Hepatocyte (in vitro differentiated cells): ENCODE measurements at regions not wholly inside any gene's neighbourhood (a gene's known extent, or its start where the extent isn't known, plus 50 kb on each side); places are given as distances from the start of the nearest gene placed in this dataset.

Experiments
- DNase-seq: peaks from one replicate; pipeline ENCODE4 v3.0.0-alpha.2; 2016; ENCODE audit warnings: low spot score
- H2AFZ ChIP-seq: fragments of 200-600 bp; sonication (generic); 2 replicates; pipeline ENCODE4 v1.6.0; 2016; ENCODE audit warnings: antibody characterized with exemption, mild to moderate bottlenecking
- H3K27ac ChIP-seq: fragments of 200-600 bp; sonication (generic); 2 replicates; pipeline ENCODE4 v1.5.1; 2016; ENCODE audit warnings: mild to moderate bottlenecking
- H3K27me3 ChIP-seq: fragments of 200-600 bp; sonication (generic); 2 replicates; pipeline ENCODE4 v1.6.1; 2016
- H3K36me3 ChIP-seq: fragments of 200-600 bp; sonication (generic); replicated peaks from 2 replicates; pipeline ENCODE4 v1.5.1; 2016; ENCODE audit warnings: low read depth; ENCODE audit not compliant: insufficient read depth
- H3K4me1 ChIP-seq: fragments of 200-600 bp; sonication (generic); 2 replicates; pipeline ENCODE4 v1.5.1; 2016; ENCODE audit warnings: mild to moderate bottlenecking, moderate library complexity; ENCODE audit not compliant: insufficient read depth
- H3K4me2 ChIP-seq: fragments of 200-600 bp; sonication (generic); 2 replicates; pipeline ENCODE4 v1.6.0; 2016
- H3K4me3 ChIP-seq: fragments of 200-600 bp; sonication (generic); 2 replicates; pipeline ENCODE4 v1.5.1; 2016; ENCODE audit warnings: mild to moderate bottlenecking
- H3K79me2 ChIP-seq: fragments of 200-600 bp; sonication (generic); 2 replicates; pipeline ENCODE4 v1.6.0; 2017; ENCODE audit warnings: mild to moderate bottlenecking
- H3K9me2 ChIP-seq: fragments of 200-600 bp; sonication (generic); replicated peaks from 2 replicates; pipeline ENCODE4 v1.6.0; 2017; ENCODE audit warnings: mild to moderate bottlenecking; ENCODE audit not compliant: insufficient read depth
- H3K9me3 ChIP-seq: fragments of 200-600 bp; sonication (generic); 2 replicates; pipeline ENCODE4 v1.5.1; 2016; ENCODE audit warnings: low read depth, mild to moderate bottlenecking
- H4K20me1 ChIP-seq: fragments of 200-600 bp; sonication (generic); 2 replicates; pipeline ENCODE4 v1.6.0; 2016; ENCODE audit warnings: mild to moderate bottlenecking; ENCODE audit not compliant: insufficient read depth, poor library complexity, severe bottlenecking
- EZH2 ChIP-seq: fragments of 200-600 bp; sonication (generic); IDR thresholded peaks from 2 replicates; pipeline ENCODE4 v1.6.1; 2016; ENCODE audit warnings: antibody characterized with exemption, mild to moderate bottlenecking, borderline replicate concordance
- EZH2phosphoT487 ChIP-seq: fragments of 200-600 bp; sonication (generic); IDR thresholded peaks from one replicate; pipeline ENCODE4 v1.6.1; 2018; ENCODE audit warnings: antibody characterized with exemption, mild to moderate bottlenecking, low read depth, moderate library complexity; ENCODE audit not compliant: unreplicated experiment, severe bottlenecking
- WGBS: methylation state at CpG from one replicate; pipeline ENCODE4 v1.1.6; 2016; ENCODE audit warnings: low lambda C conversion rate; ENCODE audit errors: missing lambda C conversion rate; 5-methylcytosine and 5-hydroxymethylcytosine counted together
- TF ChIP-seq, protein P1 (sequence below): fragments of 200-600 bp; sonication (generic); IDR thresholded peaks from 2 replicates; pipeline ENCODE4 v1.5.1; 2016; ENCODE audit warnings: antibody characterized with exemption, mild to moderate bottlenecking; ENCODE audit not compliant: poor library complexity

DNA sequence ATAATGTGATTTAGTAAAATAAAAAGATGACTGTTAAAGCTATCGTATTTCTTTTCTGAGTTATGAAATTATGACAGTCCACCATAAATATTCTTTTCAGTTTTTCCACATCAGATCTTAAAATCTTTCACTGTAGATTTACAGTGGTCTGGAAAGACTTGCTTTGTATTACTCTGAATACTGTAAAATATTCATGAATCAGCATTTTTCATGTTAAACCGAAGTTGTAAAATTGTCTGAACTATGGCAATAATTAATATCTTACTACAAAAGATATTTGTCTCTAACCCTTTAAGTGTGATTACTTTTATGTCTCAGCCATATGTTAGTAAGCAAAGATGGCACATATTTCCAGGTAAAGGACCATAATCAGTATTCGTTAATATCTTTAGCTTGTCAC lies 1397.2 kb upstream of the PCDH9 start:
- no peak for DNase-seq
- H2AFZ ChIP-seq: no peak overlapping the region
- H3K4me2 ChIP-seq: no peak overlapping the region
- no peaks in the 10 kb centered on the region for H3K4me1 ChIP-seq
- no peak overlapping the region for H3K27ac ChIP-seq
- H4K20me1 ChIP-seq: no peaks in the 10 kb centered on the region
- WGBS: 75% methylated on average over 3 of the region's 3 CpGs
- no peaks in the 10 kb centered on the region for H3K9me3 ChIP-seq
- no peak overlapping the region for H3K4me3 ChIP-seq
- TF ChIP-seq EZH2 (no peak), EZH2phosphoT487 (no peak)
- TF ChIP-seq, protein P1, sequence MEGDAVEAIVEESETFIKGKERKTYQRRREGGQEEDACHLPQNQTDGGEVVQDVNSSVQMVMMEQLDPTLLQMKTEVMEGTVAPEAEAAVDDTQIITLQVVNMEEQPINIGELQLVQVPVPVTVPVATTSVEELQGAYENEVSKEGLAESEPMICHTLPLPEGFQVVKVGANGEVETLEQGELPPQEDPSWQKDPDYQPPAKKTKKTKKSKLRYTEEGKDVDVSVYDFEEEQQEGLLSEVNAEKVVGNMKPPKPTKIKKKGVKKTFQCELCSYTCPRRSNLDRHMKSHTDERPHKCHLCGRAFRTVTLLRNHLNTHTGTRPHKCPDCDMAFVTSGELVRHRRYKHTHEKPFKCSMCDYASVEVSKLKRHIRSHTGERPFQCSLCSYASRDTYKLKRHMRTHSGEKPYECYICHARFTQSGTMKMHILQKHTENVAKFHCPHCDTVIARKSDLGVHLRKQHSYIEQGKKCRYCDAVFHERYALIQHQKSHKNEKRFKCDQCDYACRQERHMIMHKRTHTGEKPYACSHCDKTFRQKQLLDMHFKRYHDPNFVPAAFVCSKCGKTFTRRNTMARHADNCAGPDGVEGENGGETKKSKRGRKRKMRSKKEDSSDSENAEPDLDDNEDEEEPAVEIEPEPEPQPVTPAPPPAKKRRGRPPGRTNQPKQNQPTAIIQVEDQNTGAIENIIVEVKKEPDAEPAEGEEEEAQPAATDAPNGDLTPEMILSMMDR: no peak
- no peaks in the 10 kb centered on the region for H3K27me3 ChIP-seq
- no peaks in the 10 kb centered on the region for H3K36me3 ChIP-seq
- no peaks in the 10 kb centered on the region for H3K79me2 ChIP-seq
- no peaks in the 10 kb centered on the region for H3K9me2 ChIP-seq

- no peak overlapping the region for H2AFZ ChIP-seq
- no peaks in the 10 kb centered on the region for H3K36me3 ChIP-seq
- H3K4me2 ChIP-seq: no peak overlapping the region
- H3K27ac ChIP-seq: no peak overlapping the region
- H3K9me3 ChIP-seq: no peaks in the 10 kb centered on the region
- TF ChIP-seq EZH2phosphoT487: no peak
- no peak for TF ChIP-seq EZH2
- TF ChIP-seq, protein P1: no peak
- WGBS: 78% methylated on average over 10 of the region's 10 CpGs
- H3K27me3 ChIP-seq: no peaks in the 10 kb centered on the region
- H3K4me3 ChIP-seq: no peak overlapping the region
- no peaks in the 10 kb centered on the region for H3K4me1 ChIP-seq
- no peaks in the 10 kb centered on the region for H4K20me1 ChIP-seq
- DNase-seq: no peak
- no peaks in the 10 kb centered on the region for H3K79me2 ChIP-seq
- no peaks in the 10 kb centered on the region for H3K9me2 ChIP-seq
Measured at GRCh38 chr13:68616600-68617222, 1386.6 kb upstream of the PCDH9 start.

- H3K4me3 ChIP-seq: no peak overlapping the region
- H3K79me2 ChIP-seq: no peaks in the 10 kb centered on the region
- WGBS: 85% methylated on average over 8 of the region's 8 CpGs
- H3K36me3 ChIP-seq: no peaks in the 10 kb centered on the region
- H2AFZ ChIP-seq: no peak overlapping the region
- no peaks in the 10 kb centered on the region for H4K20me1 ChIP-seq
- no peak overlapping the region for H3K27ac ChIP-seq
- no peaks in the 10 kb centered on the region for H3K4me1 ChIP-seq
- H3K9me3 ChIP-seq: no peaks in the 10 kb centered on the region
- no peak for DNase-seq
- no peaks in the 10 kb centered on the region for H3K27me3 ChIP-seq
- no peaks in the 10 kb centered on the region for H3K9me2 ChIP-seq
- no peak overlapping the region for H3K4me2 ChIP-seq
- TF ChIP-seq EZH2phosphoT487 (no peak), EZH2 (no peak)
- TF ChIP-seq, protein P1: no peak
Measured at GRCh38 chr13:68609661-68610060, 1379.5 kb upstream of the PCDH9 start.

GRCh38 chr13:68608147-68608546 lies 1378.0 kb upstream of the PCDH9 start:
- DNase-seq: no peak
- Histone ChIP-seq H3K4me2 (no peak overlapping the region), H3K9me2 (no peaks in the 10 kb centered on the region), H3K4me1 (no peaks in the 10 kb centered on the region), H3K9me3 (no peaks in the 10 kb centered on the region), H3K79me2 (no peaks in the 10 kb centered on the region), H3K4me3 (no peak overlapping the region), H4K20me1 (no peaks in the 10 kb centered on the region), H2AFZ (no peak overlapping the region), H3K36me3 (no peaks in the 10 kb centered on the region), H3K27me3 (no peaks in the 10 kb centered on the region), H3K27ac (no peak overlapping the region)
- TF ChIP-seq EZH2phosphoT487 (no peak), EZH2 (no peak)
- TF ChIP-seq, protein P1: no peak
